SU-DHL-6 (cell line): ENCODE measurements at regions not wholly inside any gene's neighbourhood (a gene's known extent, or its start where the extent isn't known, plus 50 kb on each side); places are given as distances from the start of the nearest gene placed in this dataset.

Experiments
- CTCF ChIP-seq: fragments of 200-600 bp; sonication (generic); IDR thresholded peaks from one replicate; pipeline ENCODE4 v1.5.1; 2017; ENCODE audit warnings: antibody characterized with exemption, mild to moderate bottlenecking, low read length, moderate library complexity; ENCODE audit not compliant: insufficient read depth, poor library complexity, severe bottlenecking
- EZH2phosphoT487 ChIP-seq: fragments of 200-600 bp; sonication (generic), shearing (Covaris generic); conservative IDR thresholded peaks from 2 replicates; pipeline ENCODE4 v1.6.1; 2018; ENCODE audit warnings: mild to moderate bottlenecking, antibody characterized with exemption, low read length, moderate library complexity, mixed read lengths

DNA sequence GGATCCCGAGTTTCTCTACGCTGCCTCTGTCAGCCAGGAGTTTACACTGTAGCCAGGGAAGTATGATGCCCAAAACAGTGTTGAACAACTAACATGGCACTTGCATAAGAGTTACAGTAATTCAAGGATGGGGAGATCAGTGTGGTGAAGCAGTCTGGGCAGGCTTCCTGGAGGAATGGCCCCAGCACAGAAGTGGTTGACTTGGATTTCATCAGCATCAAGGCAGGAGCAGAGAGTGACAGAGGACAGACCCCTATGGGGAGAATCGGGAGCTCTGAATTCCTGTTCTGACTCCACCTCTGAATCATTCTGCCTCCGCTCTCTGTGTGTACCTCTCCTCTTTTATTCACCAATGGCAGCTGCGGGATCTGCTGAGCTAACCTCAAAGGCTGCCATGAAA, 124.5 kb downstream of the KCNA5 start:
- TF ChIP-seq CTCF: no peak
- no peak for TF ChIP-seq EZH2phosphoT487
